Right lobe of liver (tissue), 4 donors: ENCODE measurements at regions not wholly inside any gene's neighbourhood (a gene's known extent, or its start where the extent isn't known, plus 50 kb on each side); places are given as distances from the start of the nearest gene placed in this dataset.

ENCODE experiments used
- POLR2A ChIP-seq: fragments of 450-650 bp; IDR thresholded peaks from one replicate; pipeline ENCODE4 v1.6.1; 2017; ENCODE audit warnings: antibody characterized with exemption, mild to moderate bottlenecking
- TF ChIP-seq, protein P1 (sequence below), 4 donors: fragments of 200-600 bp in 3 of 4; fragments of 450-650 bp in 1 of 4; IDR thresholded peaks; one replicate each; pipeline versions ENCODE4 v1.5.1 to v1.8.0; 2016 to 2022; ENCODE audit warnings: antibody characterized with exemption in 4 of 4, mild to moderate bottlenecking in 2 of 4
- donor health status: DM: no; HTN: no; CAD: no.
- donor health status: DM: no; HTN: no; CAD: no.
- donor health status: DM: no; HTN: yes; CAD: no.

DNA sequence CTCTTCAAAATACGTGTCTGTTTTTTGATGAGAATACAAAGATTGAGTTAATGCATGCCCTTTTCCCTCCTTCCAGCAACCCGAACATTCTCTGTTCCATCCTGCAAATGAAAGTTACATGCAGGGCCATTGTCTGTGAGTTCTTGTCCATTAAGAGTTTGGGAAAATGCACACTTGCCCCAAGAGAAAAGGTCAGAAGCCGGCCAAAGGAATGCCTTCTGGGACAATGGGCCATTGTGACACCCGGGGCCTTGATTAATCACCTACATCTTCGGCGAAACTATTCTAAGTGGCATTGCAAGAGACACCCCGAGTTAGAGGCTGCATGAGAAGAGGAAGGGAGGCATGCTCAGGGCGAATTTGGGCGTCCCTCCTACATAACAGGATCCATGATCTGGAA, 73.7 kb upstream of the COPS8 start:
- TF ChIP-seq, protein P1, sequence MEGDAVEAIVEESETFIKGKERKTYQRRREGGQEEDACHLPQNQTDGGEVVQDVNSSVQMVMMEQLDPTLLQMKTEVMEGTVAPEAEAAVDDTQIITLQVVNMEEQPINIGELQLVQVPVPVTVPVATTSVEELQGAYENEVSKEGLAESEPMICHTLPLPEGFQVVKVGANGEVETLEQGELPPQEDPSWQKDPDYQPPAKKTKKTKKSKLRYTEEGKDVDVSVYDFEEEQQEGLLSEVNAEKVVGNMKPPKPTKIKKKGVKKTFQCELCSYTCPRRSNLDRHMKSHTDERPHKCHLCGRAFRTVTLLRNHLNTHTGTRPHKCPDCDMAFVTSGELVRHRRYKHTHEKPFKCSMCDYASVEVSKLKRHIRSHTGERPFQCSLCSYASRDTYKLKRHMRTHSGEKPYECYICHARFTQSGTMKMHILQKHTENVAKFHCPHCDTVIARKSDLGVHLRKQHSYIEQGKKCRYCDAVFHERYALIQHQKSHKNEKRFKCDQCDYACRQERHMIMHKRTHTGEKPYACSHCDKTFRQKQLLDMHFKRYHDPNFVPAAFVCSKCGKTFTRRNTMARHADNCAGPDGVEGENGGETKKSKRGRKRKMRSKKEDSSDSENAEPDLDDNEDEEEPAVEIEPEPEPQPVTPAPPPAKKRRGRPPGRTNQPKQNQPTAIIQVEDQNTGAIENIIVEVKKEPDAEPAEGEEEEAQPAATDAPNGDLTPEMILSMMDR (IDR thresholded peaks at IDR 0.05): no peak
- no peak for TF ChIP-seq POLR2A
